Spleen (tissue), 11 donors: ENCODE measurements at regions not wholly inside any gene's neighbourhood (a gene's known extent, or its start where the extent isn't known, plus 50 kb on each side); places are given as distances from the start of the nearest gene placed in this dataset.

Experiments
- DNase-seq: peaks from one replicate; pipeline ENCODE4 v3.0.0-alpha.2; 2020
- H3K27ac ChIP-seq, 8 donors: fragments of 200-600 bp; sonication (generic) in 7 of 8; 1 replicate in 4 of 8; 2 replicates in 4 of 8; pipeline versions ENCODE4 v1.5.0 to v1.8.0; 2016 to 2021; ENCODE audit warnings: inconsistent platforms in 4 of 8, mild to moderate bottlenecking in 4 of 8, moderate library complexity in 1 of 8
- H3K27me3 ChIP-seq, 7 donors: fragments of 200-600 bp; sonication (generic) in 6 of 7; replicated peaks in 1 of 7; 1 replicate in 4 of 7; 2 replicates in 3 of 7; pipeline versions ENCODE4 v1.5.0 to v1.8.0; 2016 to 2021; ENCODE audit warnings: inconsistent platforms in 3 of 7, mild to moderate bottlenecking in 1 of 7
- H3K36me3 ChIP-seq, 6 donors: fragments of 200-600 bp; sonication (generic) in 5 of 6; 1 replicate in 4 of 6; 2 replicates in 2 of 6; pipeline versions ENCODE4 v1.5.0 to v1.8.0; 2016 to 2021; ENCODE audit warnings: inconsistent platforms in 2 of 6
- H3K4me1 ChIP-seq, 6 donors: fragments of 200-600 bp; sonication (generic) in 5 of 6; 1 replicate in 3 of 6; 2 replicates in 3 of 6; pipeline versions ENCODE4 v1.5.0 to v1.8.0; 2016 to 2021; ENCODE audit warnings: inconsistent platforms in 3 of 6
- H3K4me3 ChIP-seq, 8 donors: fragments of 200-600 bp; sonication (generic) in 7 of 8; 1 replicate in 4 of 8; 2 replicates in 4 of 8; pipeline versions ENCODE4 v1.5.0 to v1.8.0; 2016 to 2021; ENCODE audit warnings: inconsistent platforms in 4 of 8, mild to moderate bottlenecking in 4 of 8, moderate library complexity in 2 of 8
- H3K9me3 ChIP-seq, 8 donors: fragments of 200-600 bp; sonication (generic) in 7 of 8; 1 replicate in 4 of 8; 2 replicates in 4 of 8; pipeline versions ENCODE4 v1.5.0 to v1.8.0; 2016 to 2021; ENCODE audit warnings: inconsistent platforms in 4 of 8
- POLR2A ChIP-seq, 3 donors: fragments of 450-650 bp; IDR thresholded peaks; one replicate each; pipeline ENCODE4 v1.5.1; 2017; ENCODE audit warnings: antibody characterized with exemption in 3 of 3, mild to moderate bottlenecking in 1 of 3
- POLR2AphosphoS5 ChIP-seq, 3 donors: sonication (generic); formaldehyde crosslinking; IDR thresholded peaks; one replicate each; pipeline ENCODE4 v1.5.1; 2017; ENCODE audit warnings: antibody characterized with exemption in 3 of 3
- WGBS, 5 donors: extraction: QIAGEN DNeasy Blood & Tissue Kit in 3 of 5; methylation state at CpG; one replicate each; pipeline versions ENCODE4 v1.1.5 to v1.1.7; 2013 to 2018; 5-methylcytosine and 5-hydroxymethylcytosine counted together
- intact Hi-C: fragments of 100-400 bp; cut with DNase I; formaldehyde crosslinking; loops from one replicate; pipeline ENCODE4 v1.15.0; 2023; ENCODE audit warnings: low total_unique reads
- TF ChIP-seq, protein P1 (sequence below), 11 experiments: fragments of 200-600 bp in 7 of 11; fragments of 450-650 bp in 4 of 11; sonication (generic) in 4 of 11; IDR thresholded peaks in 8 of 11; conservative IDR thresholded peaks in 3 of 11; 1 replicate in 7 of 11; 2 replicates in 4 of 11; pipeline versions ENCODE4 v1.4.0 to v1.8.0; 2016 to 2021; ENCODE audit warnings: antibody characterized with exemption in 11 of 11, inconsistent platforms in 4 of 11, mild to moderate bottlenecking in 1 of 11
- donor health status: healthy with polysubstance abuse.
- donor health status: DM: no; HTN: no; CAD: no; lungs with moderate emphysema.
- donor health status: DM: no; HTN: no; CAD: no.
- donor health status: Bipolar disorder and iron deficiency.
- donor health status: healthy.
- donor health status: DM: no; HTN: no; CAD: no.
- donor health status: DM: yes; HTN: yes; CAD: no.

DNA sequence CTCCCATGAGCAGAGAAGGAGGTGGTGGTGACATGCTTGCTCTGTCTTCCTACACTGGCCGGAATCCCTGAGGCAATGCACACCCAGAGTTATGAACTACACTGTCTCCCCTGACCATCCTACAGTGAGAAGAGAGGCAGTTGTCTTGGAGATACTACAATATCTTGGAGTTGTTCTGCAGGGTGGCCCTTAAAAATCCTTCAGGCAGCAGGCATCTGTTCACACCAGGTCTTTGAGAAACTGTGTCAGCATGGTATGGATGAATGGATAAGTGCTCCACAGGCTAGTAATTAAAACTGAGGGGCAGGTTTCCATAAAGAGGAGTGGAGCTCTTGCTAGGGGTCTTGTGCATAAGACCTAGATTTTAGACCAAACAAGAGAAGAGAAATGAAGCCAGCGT, 223.7 kb upstream of the COPS8 start:
- peaks cover 0 to 15% (median 0%) of the 10 kb centered on the region in 7 donors for H3K27me3 ChIP-seq
- peaks cover 0 to 38% (median 29%) of the 10 kb centered on the region in 8 donors for H3K9me3 ChIP-seq
- peaks cover 0 to 9% (median 0%) of the 10 kb centered on the region in 6 donors for H3K4me1 ChIP-seq
- TF ChIP-seq, protein P1, sequence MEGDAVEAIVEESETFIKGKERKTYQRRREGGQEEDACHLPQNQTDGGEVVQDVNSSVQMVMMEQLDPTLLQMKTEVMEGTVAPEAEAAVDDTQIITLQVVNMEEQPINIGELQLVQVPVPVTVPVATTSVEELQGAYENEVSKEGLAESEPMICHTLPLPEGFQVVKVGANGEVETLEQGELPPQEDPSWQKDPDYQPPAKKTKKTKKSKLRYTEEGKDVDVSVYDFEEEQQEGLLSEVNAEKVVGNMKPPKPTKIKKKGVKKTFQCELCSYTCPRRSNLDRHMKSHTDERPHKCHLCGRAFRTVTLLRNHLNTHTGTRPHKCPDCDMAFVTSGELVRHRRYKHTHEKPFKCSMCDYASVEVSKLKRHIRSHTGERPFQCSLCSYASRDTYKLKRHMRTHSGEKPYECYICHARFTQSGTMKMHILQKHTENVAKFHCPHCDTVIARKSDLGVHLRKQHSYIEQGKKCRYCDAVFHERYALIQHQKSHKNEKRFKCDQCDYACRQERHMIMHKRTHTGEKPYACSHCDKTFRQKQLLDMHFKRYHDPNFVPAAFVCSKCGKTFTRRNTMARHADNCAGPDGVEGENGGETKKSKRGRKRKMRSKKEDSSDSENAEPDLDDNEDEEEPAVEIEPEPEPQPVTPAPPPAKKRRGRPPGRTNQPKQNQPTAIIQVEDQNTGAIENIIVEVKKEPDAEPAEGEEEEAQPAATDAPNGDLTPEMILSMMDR (IDR thresholded peaks at IDR 0.05 in 8 of 11, conservative IDR thresholded peaks at IDR 0.05 in 3 of 11), result no peak
- TF ChIP-seq POLR2A (IDR thresholded peaks at IDR 0.05), result no peak
- no peak for TF ChIP-seq POLR2AphosphoS5 (IDR thresholded peaks at IDR 0.05)
- H3K27ac ChIP-seq, result no peak overlapping the region
- 84 to 91% (median 88%) methylated on average over 2 of the region's 2 CpGs for WGBS, 5 donors
- DNase-seq, result no peak
- H3K4me3 ChIP-seq, result no peak overlapping the region
- no peaks in the 10 kb centered on the region for H3K36me3 ChIP-seq
- intact Hi-C loops, result no loop called here

DNA sequence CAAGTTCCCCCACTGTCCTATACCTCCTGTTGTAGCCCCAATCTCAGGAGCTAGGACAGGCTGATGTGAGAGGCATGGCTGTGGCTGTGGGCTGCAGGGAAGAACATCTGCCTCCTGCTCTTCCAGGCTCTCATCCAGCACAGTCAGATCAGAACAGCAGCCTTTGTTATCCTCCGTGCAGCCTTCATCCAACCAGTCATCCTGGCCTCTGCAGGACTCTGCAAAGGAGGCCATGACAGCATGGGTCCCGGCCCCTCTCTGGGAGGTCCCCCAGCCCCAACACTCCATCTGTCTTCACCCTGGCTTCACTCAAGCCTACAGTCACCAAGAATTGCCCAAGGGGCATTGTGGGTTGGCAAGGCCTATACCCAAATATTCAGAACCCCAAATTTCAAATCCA, 223.2 kb upstream of the COPS8 start:
- Histone ChIP-seq H3K36me3 (no peaks in the 10 kb centered on the region), H3K27ac (no peak overlapping the region), H3K4me3 (no peak overlapping the region), H3K9me3 (peaks cover 0 to 38% (median 29%) of the 10 kb centered on the region in 8 donors), H3K27me3 (peaks cover 0 to 15% (median 0%) of the 10 kb centered on the region in 7 donors), H3K4me1 (peaks cover 0 to 15% (median 0%) of the 10 kb centered on the region in 6 donors)
- intact Hi-C loops, result no loop called here
- WGBS, 5 donors, result 79 to 94% (median 90%) methylated on average over 2 of the region's 2 CpGs
- TF ChIP-seq POLR2AphosphoS5 (IDR thresholded peaks at IDR 0.05), result no peak
- TF ChIP-seq POLR2A (IDR thresholded peaks at IDR 0.05), result no peak
- TF ChIP-seq, protein P1 (IDR thresholded peaks at IDR 0.05 in 8 of 11, conservative IDR thresholded peaks at IDR 0.05 in 3 of 11), result no peak
- no peak for DNase-seq

DNA sequence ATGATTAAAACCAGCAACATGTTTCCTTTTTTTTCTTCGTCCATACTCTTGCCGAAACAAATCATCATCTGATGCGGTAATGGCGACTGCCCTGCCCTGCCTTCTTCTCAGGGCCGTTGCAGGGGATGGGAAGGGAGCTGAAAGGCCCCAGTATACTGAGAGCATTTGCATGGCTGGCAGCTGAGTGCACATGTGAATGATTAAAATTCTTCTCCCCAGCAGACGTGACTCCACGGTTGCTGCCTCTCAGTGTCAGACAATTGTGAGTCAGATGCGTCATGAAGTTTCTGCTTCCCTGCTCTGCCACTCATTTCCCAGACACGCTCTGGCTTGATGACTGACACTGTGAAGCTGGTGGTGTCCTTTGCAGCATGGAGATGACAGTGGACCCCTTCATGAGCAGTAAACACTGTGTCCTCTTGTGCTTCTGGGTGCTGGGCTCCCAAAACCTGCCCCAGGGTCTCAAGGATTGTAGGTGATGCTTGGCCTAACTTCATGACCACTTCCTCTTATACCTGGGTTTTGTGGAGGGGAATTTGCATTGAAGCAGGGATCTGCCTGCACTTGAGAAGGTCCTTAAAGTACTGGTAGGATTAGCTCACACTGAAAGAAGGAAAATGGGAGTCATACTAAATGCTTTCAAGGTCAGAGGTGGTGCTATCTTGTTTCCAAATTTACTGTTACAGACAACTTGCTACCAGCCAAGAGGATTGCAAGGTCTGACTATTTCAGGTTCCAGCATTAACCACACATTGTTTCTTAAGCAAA, 222.5 kb upstream of the COPS8 start:
- H3K36me3 ChIP-seq, result no peaks in the 10 kb centered on the region
- no peak overlapping the region for H3K27ac ChIP-seq
- H3K4me1 ChIP-seq, result peaks cover 0 to 15% (median 0%) of the 10 kb centered on the region in 6 donors
- TF ChIP-seq POLR2AphosphoS5 (IDR thresholded peaks at IDR 0.05), result no peak
- TF ChIP-seq, protein P1 (IDR thresholded peaks at IDR 0.05 in 8 of 11, conservative IDR thresholded peaks at IDR 0.05 in 3 of 11), result no peak
- TF ChIP-seq POLR2A (IDR thresholded peaks at IDR 0.05), result no peak
- no peak overlapping the region for H3K4me3 ChIP-seq
- peaks cover 0 to 38% (median 29%) of the 10 kb centered on the region in 8 donors for H3K9me3 ChIP-seq
- 82 to 95% (median 91%) methylated on average over 9 of the region's 9 CpGs for WGBS, 5 donors
- intact Hi-C loops, result no loop called here
- no peak for DNase-seq
- peaks cover 0 to 15% (median 0%) of the 10 kb centered on the region in 7 donors for H3K27me3 ChIP-seq

DNA sequence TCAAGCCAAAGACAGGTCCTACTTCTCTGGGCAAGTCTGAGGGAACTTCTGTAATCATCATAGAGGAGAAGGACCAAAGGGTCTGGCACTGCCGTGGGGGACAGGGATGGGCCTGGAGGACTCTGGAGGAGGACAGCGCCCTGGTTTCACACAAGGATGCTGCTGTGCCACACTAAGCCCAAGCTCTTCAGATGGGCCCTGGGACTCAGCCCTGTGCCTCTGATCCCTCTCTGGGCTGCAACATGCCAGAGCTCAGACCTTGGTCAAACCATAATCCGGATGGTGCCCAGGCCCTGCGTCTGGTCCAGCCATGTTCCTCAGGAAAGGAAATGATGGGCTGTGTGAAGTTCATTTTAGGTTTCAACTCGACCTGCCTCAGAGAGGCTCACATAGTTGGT, 222.0 kb upstream of the COPS8 start:
- Histone ChIP-seq H3K36me3 (no peaks in the 10 kb centered on the region), H3K9me3 (peaks cover 0 to 38% (median 28%) of the 10 kb centered on the region in 8 donors), H3K27ac (no peak overlapping the region), H3K4me1 (peaks cover 0 to 17% (median 1%) of the 10 kb centered on the region in 6 donors), H3K27me3 (peaks cover 0 to 15% (median 0%) of the 10 kb centered on the region in 7 donors), H3K4me3 (no peak overlapping the region)
- DNase-seq, result no peak
- 81 to 93% (median 89%) methylated on average over 4 to 5 of the region's 5 CpGs for WGBS, 5 donors
- intact Hi-C loops, result no loop called here
- no peak for TF ChIP-seq POLR2AphosphoS5 (IDR thresholded peaks at IDR 0.05)
- TF ChIP-seq POLR2A (IDR thresholded peaks at IDR 0.05), result no peak
- TF ChIP-seq, protein P1 (IDR thresholded peaks at IDR 0.05 in 8 of 11, conservative IDR thresholded peaks at IDR 0.05 in 3 of 11), result no peak
